Left hindlimb (tissue), 1 donor: ENCODE measurements at regions not wholly inside any gene's neighbourhood (a gene's known extent, or its start where the extent isn't known, plus 50 kb on each side); places are given as distances from the start of the nearest gene placed in this dataset.

Source experiments
- DNase-seq: peaks from one replicate; pipeline ENCODE4 v3.0.0-alpha.2; 2018

DNA sequence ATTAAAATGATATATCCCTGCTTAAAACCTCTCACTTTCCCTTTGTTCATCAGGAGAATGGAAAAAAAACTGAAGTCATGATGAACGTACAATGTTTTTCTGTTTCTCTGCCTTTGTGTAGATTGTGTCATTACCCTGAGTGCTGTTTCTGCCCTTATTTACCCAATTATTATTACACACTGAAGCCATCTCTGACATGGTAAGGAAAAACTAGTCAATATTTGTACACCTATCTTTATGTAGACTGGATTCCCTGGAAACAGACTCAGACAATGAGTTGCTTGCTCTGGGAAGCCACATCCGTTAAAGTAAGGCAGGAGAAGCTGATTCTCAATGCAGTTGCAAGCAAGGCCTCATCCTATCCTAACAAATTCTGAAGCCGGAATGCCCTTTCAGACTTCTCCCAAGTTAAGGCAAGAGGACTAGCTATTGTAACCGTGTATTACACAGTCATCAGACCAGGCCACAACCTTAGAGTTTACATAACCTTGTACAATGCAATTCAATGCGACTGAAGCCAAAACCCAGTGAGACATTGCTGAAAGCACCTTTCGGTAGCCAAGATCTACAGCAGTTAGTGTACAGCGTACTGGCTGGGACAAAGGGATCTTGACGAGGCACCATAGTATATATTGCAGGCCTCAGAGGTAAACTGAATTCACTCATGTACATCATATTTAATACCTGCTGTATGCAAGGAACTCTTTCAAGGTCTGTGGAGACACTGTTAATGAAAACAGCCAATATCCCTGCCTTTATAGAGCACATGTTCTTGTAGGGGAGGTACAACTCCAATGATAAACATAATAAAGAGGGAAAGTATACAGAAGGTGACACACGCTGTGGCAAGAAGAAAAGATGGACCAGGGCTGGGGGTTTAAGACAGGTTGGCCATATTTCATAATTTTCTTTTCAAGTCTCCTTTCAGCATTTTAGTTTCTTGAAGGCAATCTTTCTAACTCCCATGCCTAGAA lies 1040.8 kb upstream of the SEMA6D start:
- DNase-seq = no peak

DNA sequence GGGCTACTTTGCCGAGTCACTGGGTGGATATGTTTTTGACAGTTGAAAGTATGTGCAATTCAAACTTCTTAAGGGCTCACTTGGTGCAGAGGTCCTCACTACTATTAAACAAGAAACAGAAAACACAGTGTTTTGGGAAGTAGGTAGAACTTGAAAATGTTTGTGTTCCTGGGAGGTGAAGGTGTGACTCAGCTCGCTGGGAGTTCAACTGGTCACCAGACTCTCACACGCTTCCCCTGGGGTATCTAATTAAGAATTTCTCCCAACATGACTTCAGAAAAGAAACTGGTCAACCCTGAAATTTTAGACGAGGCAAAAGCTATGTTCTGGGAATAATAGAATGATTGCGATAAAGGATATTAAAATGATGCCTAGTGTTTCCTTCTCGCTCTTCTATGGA lies 1039.8 kb upstream of the SEMA6D start:
- no peak for DNase-seq

DNA sequence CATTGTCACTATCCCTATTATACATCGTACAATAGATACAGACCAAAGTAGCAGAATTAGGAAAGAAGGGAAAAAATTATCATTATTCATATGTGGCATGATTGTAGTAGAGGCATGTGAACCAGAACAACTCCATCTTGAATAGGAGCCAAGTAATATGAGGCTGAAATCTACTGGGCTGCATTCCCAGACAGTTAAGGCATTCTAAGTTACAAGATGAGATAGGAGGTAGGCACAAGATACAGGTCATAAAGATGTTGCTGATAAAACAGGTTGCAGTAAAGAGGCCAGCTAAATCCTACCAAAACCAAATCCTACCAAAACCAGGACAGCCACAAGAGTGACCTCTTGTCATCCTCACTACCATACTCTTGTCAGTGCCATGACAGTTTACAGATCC lies 1035.4 kb upstream of the SEMA6D start:
- DNase-seq = no peak

DNA sequence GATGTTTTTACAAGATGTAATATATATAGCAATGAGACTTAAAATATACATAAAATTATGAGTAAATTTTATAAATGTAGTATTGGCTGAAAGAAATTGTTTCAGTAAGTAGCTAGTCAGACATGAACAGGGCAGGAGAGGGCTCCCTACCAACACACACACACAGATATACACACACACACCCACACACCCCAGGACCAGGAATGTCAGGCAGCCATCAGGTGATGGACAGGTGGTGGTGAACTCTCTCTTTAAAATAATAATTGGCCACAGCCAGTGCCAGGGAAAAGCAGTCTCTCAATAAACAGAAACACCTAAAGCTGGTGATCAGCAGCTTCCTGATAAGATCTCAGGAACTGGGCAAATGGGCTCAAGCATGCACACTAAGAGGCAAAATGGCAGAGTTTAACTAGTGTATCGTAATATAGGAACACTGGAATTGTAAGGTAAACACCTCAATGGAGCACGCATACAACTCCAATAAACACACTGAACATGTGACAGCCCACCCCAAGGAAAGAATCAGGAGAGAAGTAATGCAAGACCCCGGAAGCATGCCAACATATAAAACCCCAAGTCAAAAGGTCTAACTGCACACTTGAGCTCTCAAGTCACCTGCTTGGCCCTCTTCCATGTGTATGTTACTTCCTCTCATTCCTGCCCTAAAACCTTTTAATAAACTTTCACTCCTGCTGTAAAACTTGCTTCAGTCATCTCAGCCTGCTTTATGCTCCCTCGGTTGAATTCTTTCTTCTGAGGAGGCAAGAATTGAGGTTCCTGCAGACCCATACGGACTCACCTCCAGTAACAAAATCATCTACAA lies 1034.1 kb upstream of the SEMA6D start:
- DNase-seq = no peak

DNA sequence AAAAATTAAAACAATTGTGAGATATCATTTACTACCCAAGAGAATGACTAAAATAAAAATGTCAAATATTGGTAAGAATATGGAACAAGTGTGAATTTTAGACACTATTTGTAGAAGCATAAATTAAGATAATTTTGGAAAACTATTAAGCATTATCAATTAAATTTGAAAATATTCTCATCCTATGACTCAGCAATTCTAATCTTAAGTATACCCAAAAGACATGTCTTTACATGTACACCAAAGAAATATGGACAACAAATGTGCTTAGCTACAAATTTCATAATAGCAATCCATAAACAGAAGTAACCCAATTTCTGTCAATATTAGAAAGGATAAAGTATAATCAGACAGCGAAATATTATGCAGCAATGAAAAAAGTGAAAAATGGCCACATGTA lies 1032.2 kb upstream of the SEMA6D start:
- DNase-seq = no peak

DNA sequence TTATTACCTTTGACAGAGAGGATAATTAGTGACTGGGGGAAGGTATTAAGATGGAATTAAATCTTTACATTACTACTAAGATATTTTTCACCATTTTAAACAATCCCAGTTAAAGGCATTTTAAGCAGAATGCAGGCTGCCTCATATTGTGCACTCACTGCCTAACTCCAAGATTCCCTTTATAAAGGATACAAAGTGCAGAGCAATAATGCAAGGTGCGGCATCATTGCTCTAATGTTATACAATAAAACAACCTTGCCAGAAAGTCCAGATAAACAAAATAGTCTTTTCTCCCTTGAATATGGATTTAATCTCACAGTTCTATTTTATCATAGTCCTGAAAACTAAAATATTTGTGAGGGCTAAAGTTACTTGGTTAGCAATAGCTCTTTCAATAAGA lies 1031.6 kb upstream of the SEMA6D start:
- no peak for DNase-seq

DNA sequence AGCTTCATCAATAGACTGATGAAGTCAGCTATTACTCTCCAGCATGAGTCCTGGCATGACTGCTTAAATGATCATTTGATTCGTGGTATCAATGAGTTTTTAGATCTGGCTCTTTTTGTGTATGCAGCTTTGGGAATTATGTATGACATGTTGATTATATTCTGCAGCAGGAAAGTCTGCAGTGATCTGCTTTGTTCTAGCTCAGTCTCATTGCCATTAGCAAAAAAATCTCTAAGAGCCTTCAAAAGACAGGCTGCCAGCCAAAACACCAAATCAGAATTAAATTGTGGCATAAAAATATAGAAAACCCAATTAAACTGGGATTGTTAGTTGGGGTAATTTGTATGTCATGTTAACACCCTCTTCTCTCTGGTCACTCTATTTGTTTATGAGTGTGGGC lies 1021.0 kb upstream of the SEMA6D start:
- no peak for DNase-seq

DNA sequence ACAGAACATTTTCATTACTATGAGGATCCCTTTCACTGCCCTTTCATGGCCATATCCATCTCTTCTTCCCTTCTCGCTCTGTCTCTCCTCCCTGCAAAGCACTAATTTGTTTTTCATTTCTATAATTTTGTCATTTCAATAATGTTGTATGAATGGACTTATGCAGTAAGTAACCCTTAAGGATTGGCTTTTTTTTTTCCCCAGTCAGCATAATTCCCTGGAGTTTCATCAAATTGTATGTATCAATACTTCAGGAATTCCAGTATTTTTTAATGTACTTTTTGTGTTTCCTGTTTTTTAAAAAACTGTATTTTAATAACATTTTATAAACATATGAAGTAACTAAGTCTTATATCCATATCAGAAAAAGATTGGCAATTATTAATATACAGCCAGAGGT lies 1016.0 kb upstream of the SEMA6D start:
- DNase-seq = no peak

DNA sequence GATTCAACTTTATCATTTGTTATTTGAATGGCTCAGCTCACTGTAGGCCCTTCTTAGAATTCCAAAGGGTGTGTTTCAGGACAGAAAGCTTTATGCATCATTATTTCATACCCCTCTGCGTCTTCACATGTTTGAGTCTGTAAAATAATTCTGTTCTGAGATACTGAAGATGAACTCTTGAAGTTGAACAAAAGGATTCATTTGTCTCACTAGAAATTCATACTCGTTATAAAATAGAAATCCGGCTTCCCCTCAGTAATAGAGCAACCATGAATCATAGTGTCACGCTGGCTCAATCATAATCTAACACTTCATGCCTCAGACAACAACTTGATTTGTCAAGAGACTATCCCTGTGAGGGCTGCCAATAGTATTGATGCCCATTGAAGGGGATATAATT lies 1015.4 kb upstream of the SEMA6D start:
- no peak for DNase-seq

DNA sequence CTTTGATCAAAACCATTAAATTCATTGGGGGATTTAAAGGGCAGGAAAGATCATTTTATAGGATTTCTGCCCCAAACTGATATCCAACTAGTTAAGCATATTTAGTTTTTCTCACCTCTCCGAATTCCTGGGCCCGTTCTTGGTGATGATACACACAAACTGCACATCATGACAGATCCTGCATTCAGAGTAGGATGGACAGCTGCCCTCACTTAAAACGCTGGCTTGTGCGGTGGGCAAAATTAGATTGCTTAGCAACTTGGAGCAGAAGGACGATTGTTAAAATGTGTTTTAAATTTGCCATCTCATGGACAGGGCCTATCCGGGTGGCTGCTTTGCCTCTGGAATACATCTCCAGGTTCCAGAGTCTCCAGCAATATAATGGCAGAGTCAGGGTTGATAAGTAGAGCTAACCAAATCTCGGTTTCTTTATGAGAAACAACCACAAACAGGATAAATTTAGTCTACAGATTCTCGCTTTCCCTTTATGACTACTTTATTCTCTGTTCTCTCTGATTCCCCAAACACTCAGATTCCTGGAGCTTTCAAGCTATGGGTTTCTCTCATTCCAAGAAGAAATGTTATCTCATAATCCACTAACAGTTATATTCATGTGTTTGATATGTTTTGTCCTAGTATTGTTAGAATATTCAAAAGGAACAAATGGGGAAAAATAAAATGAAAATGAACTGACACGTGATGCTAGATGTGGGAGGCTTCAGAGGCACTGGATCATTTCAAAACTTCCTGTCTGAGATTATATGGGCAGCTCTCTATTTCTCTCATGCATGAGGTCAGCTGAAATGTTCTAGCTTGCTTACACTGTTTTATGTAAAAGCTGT lies 1014.1 kb upstream of the SEMA6D start:
- no peak for DNase-seq

DNA sequence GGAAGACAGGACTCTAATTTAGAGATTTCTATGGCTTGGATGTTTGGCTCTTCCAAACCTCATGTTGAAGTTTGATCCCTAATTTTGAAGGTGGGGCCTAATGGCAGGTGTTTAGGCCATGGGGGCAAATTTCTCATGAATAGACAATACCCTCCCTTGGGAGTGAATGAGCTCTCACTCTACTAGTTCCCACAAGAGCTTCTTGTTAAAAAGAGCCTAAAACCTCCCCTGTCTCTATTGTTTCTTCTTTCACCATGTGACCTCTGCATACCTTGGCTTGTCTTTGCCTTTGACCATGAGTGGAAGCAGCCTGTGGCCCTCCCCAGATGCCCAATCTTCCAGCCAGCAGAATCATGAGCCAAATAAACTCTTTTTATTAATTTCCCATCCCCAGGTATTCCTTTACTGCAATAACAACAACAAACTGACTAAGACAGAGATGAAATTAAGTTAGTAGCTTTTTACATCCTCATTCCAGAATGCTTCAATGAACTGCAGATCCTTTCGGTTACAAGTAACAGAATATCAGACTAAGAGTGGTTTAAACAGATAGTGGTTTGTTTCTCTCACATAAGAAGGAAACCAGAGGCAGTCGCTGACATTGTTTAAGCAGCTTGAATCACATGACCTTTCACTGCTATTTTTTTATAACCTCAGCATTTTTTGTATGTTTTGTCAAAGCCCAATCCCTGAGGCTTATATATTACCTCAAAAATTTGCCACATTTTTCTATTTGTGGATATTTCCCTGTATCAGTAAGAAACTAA lies 1013.3 kb upstream of the SEMA6D start:
- DNase-seq = no peak

DNA sequence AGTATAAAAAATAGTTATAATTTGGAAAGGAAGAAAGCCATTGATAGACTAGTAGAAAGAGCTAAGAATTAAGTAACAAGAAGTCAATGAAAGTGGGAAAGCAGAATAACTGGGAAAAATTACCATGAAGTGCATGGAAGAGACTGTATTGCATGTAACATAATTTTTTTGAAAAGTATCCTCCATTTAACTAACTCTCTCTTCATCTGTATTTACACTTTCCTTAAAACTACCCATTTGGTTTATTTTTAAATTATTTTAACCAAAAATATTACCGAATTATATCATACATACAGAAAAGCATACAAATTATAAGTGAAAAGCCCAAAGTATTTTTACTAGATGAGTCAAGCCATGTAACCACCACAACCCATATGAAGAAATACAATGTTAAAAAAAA lies 1009.9 kb upstream of the SEMA6D start:
- no peak for DNase-seq

DNA sequence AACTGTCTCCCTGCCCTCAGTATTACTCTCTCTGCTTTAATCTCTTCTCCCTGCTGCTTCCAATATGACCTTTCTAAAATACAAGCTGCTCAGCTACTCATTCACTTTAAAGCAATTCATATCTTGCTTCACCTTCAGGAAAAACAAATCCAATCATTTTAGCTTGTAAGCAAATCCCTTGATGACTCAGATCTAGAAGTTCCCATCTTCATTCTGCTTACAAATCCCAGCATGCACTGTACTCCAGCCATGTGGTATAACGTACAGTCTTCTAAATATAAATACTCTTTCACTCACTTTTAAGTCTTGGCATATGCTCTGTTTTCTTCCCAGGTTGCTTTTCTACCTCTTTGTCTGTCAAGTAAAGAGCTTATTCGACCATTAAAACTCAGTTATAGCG lies 1009.1 kb upstream of the SEMA6D start:
- DNase-seq = no peak

DNA sequence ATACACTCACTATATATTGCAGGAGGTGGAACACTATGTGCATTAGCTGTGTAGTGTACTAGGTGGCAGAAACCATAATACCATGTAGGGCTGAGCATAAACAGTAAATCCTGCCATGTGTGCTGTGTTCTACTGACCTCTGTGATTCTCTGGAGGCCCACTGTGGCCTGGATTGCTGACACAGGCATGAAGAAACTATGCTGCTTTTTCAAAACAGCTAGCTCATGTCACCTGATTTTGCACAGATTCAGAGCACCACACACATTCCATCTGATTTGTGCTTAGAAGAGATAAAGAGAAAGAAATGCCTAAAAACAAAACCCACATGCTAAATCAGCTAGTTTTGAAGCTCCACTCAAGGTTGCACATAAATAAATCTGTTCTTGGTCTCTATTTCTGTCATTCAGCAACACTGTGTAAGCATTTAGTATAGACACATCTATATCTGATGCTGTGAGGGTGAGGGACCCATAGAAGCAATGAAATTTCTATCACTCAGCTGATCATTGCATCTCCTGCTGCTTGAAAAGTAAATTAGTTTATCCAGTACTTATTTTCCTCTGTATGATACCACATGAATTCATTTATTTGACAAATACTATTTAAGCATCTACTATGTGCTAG lies 1007.7 kb upstream of the SEMA6D start:
- DNase-seq = no peak

DNA sequence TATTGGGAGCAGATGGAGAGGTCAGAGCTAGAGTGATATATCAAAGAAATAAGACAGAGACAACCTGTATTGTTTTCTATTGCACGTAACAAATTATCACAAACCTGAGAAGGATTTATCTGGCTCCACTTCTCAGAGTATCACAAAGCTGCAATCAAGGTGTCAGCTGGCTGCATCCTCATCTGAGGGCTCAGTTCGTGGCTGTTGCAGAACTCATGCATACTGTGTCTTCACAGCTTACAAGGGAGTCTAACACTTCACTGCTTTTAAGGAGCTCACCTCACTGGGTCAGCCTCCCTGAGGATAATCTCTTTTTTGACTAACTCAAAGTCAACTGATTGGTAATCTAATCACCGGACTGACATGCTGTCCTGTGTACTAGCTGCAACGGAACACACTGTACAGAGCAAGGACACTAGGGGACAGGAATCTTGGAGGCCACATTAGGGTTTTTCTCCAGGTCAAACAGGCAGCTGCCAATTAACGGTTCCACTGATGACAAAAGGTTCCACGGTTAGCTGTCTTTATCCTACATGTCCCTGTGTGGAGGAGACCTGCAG lies 1006.8 kb upstream of the SEMA6D start:
- no peak for DNase-seq

DNA sequence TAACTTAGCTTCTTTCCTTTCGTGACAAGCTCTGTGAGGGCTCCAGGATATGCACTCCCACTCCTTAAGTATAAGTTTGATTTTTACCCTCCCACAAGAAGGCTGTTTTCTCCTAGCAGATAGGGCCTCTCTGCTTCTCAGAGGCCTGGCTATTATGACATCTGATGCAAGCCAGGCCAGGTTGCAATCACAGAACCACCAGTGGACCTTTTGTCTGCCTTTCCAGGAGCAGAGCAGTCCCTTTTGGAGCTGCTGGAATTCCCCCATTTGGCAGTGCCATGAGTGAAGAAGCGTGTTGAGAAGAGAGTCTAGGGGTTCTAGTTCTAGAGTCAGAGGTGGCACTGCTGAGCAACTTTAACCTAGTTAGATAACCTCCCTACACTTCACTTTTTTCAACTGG lies 1004.3 kb upstream of the SEMA6D start:
- DNase-seq = no peak

DNA sequence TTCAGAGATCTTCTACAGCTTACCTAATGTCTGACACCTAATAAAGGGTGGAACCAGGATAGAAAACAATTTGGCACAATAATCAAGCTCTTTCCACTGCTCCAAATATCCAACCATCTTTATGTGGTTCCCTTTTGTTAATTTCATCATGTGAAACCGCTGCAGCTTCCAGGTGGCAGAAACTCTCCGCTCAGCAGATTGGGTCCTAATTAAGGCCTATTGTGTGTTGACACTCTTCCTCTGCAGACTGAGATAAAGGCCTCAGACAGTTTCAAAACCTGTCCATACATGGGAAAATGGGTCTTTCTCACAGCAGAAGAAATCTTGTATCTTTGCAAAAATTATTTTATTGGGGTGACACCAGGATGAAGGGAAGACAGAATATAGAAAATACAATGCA lies 1002.4 kb upstream of the SEMA6D start:
- DNase-seq = no peak

DNA sequence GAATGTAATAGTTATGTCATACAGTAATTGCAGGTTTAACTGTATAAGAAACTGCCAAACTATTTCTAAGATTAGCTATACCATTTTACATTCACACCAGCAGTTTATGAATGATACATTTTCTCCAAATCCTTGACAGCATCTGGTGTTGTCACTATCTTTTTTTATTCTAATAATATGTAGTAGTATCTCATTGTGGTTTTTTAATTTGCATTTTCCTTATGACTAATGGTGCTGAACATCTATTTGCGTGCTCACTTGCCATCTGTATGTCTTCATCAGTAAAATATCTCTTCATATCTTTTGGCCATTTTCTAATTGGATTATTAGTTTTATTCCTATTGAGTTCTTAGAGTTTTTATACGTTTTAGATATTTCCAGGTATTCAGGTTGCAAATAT lies 994.0 kb upstream of the SEMA6D start:
- DNase-seq = no peak

DNA sequence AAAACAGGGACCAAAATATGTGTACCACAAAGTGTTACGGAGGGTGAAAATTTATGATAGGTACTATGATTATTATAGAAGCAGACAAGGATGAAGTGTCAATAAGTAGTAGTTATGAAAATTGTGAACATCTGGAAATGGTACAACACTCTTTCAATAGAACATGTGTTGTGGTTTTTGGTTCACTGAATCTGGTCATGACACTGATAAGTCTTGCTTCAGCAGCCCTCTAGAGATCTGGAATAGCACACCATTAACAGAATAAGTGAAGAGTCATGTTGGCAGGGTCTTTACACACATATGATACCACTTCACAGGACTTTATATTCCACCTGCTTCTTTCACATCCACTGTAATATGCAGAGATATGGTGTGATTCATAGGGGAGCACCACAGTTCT lies 985.2 kb upstream of the SEMA6D start:
- DNase-seq = no peak

DNA sequence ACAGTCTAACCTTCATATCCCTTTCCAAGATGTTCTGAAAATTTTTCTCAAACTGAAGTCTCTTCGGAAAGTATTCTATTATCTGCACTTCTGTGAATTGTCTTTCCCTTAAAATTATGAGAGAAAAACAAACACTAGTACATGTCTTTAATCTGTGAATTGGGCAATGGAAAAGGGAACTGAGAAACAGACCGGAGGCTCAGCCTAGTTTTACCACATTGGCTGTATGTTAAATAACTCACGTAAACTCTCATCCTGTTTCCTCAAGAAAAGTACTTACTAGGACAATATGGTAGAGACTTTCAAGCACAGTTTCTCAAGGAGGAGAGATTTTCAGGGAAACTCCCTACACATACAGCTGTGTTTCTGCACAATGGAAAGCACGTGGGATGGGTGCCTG lies 982.2 kb upstream of the SEMA6D start:
- DNase-seq = no peak

DNA sequence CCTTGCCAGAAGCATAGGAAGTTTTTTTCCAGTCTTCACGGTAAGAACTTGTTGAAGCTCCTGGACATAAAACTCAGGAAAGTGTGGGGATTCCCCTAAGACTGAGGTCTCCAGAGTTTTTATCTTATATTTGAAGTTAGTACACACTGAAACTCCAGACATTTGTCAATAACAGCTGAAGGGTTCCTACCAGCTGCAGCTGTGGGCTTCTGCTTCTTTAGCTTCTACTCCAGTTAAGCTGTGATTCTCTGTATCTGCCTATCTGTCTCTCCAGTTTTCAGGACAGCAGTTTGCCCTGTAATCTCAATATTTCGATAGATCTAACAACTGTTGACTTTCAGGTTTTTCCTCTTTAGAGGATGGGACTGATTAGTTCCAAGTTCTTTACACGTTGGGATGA lies 966.0 kb upstream of the SEMA6D start:
- no peak for DNase-seq

DNA sequence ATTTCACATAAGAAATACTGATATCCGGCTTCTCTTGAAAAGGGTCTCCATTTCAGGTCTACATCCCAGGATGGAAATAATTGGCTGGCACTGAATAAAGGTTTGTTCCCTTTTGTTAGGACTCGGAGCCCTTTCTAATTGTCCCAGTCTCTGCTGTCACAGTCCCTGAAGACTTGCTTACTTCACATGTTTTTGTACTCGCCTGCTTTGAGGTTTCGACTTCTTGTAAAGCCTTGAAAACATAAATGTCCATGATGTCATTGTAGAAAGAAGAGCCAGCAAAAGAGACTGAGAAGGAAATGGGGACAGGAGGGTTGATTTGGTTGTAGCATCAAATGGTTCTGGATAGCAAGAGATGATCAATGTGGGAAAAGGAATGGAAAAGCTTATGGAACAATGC lies 963.4 kb upstream of the SEMA6D start:
- DNase-seq = no peak
